GM23338 (cell line): ENCODE measurements at regions not wholly inside any gene's neighbourhood (a gene's known extent, or its start where the extent isn't known, plus 50 kb on each side); places are given as distances from the start of the nearest gene placed in this dataset.
"Not testable (repeated sequence)": the region's sequence is repeated elsewhere in the genome, so short reads cannot be mapped to it uniquely, and the experiment has no call there.

ENCODE experiments used
- ATAC-seq: fragments of 200-7000 bp; cut with Tn5 transposase; 3 replicates; pipeline ENCODE4 v1.9.1; 2020
- DNase-seq: peaks from one replicate; pipeline ENCODE4 v3.0.0-alpha.2; 2015; ENCODE audit warnings: low spot score
- H2AFZ ChIP-seq: fragments of 200-600 bp; sonication (generic); 2 replicates; pipeline ENCODE4 v1.8.0; 2016; ENCODE audit warnings: antibody characterized with exemption, mild to moderate bottlenecking, moderate library complexity
- H3F3A ChIP-seq: fragments of 200-600 bp; sonication (generic); replicated peaks from 2 replicates; pipeline ENCODE4 v1.8.0; 2017; ENCODE audit warnings: antibody characterized with exemption, mixed run types, low read depth
- H3K27ac ChIP-seq: fragments of 200-600 bp; sonication (generic); 2 replicates; pipeline ENCODE4 v1.6.1; 2016; ENCODE audit warnings: low read depth
- H3K27me3 ChIP-seq: fragments of 200-600 bp; sonication (generic); 2 replicates; pipeline ENCODE4 v1.8.0; 2016; ENCODE audit warnings: mild to moderate bottlenecking, mixed run types, moderate library complexity; ENCODE audit not compliant: insufficient read depth
- H3K36me3 ChIP-seq: fragments of 200-600 bp; sonication (generic); 2 replicates; pipeline ENCODE4 v1.8.0; 2016; ENCODE audit warnings: mild to moderate bottlenecking; ENCODE audit not compliant: insufficient read depth
- H3K4me1 ChIP-seq: fragments of 200-600 bp; sonication (generic); 2 replicates; pipeline ENCODE4 v1.8.0; 2016; ENCODE audit warnings: mild to moderate bottlenecking, moderate library complexity; ENCODE audit not compliant: insufficient read depth
- H3K4me2 ChIP-seq: fragments of 200-600 bp; sonication (generic); 2 replicates; pipeline ENCODE4 v1.7.1; 2017; ENCODE audit warnings: mixed run types
- H3K4me3 ChIP-seq: fragments of 200-600 bp; sonication (generic); 2 replicates; pipeline ENCODE4 v1.6.1; 2016; ENCODE audit warnings: mixed run types
- H3K79me2 ChIP-seq: fragments of 200-600 bp; sonication (generic); replicated peaks from 2 replicates; pipeline ENCODE4 v1.8.0; 2017; ENCODE audit warnings: mild to moderate bottlenecking; ENCODE audit not compliant: insufficient read depth
- H3K9me2 ChIP-seq: fragments of 200-600 bp; sonication (generic); 2 replicates; pipeline ENCODE4 v1.8.0; 2017; ENCODE audit not compliant: insufficient read depth
- H4K20me1 ChIP-seq: fragments of 200-600 bp; sonication (generic); replicated peaks from 2 replicates; pipeline ENCODE4 v1.8.0; 2017; ENCODE audit warnings: mild to moderate bottlenecking; ENCODE audit not compliant: insufficient read depth
- H3K27ac Mint-ChIP-seq: 2 replicates; pipeline ENCODE4 v1.8.0; 2020; ENCODE audit warnings: inconsistent platforms, mild to moderate bottlenecking, moderate library complexity, mixed read lengths
- H3K27me3 Mint-ChIP-seq: 3 replicates; pipeline ENCODE4 v1.8.0; 2022; ENCODE audit warnings: low read depth, mild to moderate bottlenecking, moderate library complexity, mixed read lengths, inconsistent platforms; ENCODE audit not compliant: insufficient read depth, poor library complexity
- H3K36me3 Mint-ChIP-seq: 3 replicates; pipeline ENCODE4 v1.8.0; 2021; ENCODE audit warnings: low read depth, mild to moderate bottlenecking, inconsistent platforms, moderate library complexity, mixed read lengths
- H3K4me1 Mint-ChIP-seq: 3 replicates; pipeline ENCODE4 v1.8.0; 2020; ENCODE audit warnings: mild to moderate bottlenecking, inconsistent platforms, mixed read lengths
- H3K4me3 Mint-ChIP-seq: 3 replicates; pipeline ENCODE4 v1.8.0; 2021; ENCODE audit warnings: moderate library complexity, mild to moderate bottlenecking, inconsistent platforms, mixed read lengths
- H3K9me3 Mint-ChIP-seq: 3 replicates; pipeline ENCODE4 v1.8.0; 2020; ENCODE audit warnings: moderate library complexity, mild to moderate bottlenecking, inconsistent platforms, mixed read lengths
- JUNB ChIP-seq: IDR thresholded peaks from one replicate; pipeline ENCODE4 v1.6.1; 2016; ENCODE audit warnings: antibody characterized with exemption; ENCODE audit not compliant: unreplicated experiment
- NANOG ChIP-seq: IDR thresholded peaks from 2 replicates; pipeline ENCODE4 v1.6.1; 2016; ENCODE audit warnings: antibody characterized with exemption, borderline replicate concordance
- POLR2AphosphoS5 ChIP-seq: IDR thresholded peaks from 2 replicates; pipeline ENCODE4 v1.6.1; 2016; ENCODE audit warnings: antibody characterized with exemption, low read depth
- STAT1 ChIP-seq: IDR thresholded peaks from one replicate; pipeline ENCODE4 v1.6.1; 2016; ENCODE audit warnings: antibody characterized with exemption; ENCODE audit not compliant: unreplicated experiment
- ZNF114 ChIP-seq: fragments of 250-450 bp; sonication (Bioruptor Pico); IDR thresholded peaks from 2 replicates; pipeline ENCODE4 v1.5.0; 2020; ENCODE audit warnings: mild to moderate bottlenecking, moderate library complexity

GRCh38 chr14:22358726-22359125 lies 230.3 kb downstream of the DAD1 start:
- H3K9me3 Mint-ChIP-seq, result no peaks in the 10 kb centered on the region
- no peak overlapping the region for H2AFZ ChIP-seq
- no peak overlapping the region for H3K4me2 ChIP-seq
- no peak overlapping the region for H3K27ac ChIP-seq
- no peak for ATAC-seq
- H3K4me3 ChIP-seq, result no peak overlapping the region
- H3K79me2 ChIP-seq, result no peaks in the 10 kb centered on the region
- TF ChIP-seq STAT1, result no peak
- TF ChIP-seq NANOG, result no peak
- no peaks in the 10 kb centered on the region for H3F3A ChIP-seq
- no peaks in the 10 kb centered on the region for H4K20me1 ChIP-seq
- no peaks in the 10 kb centered on the region for H3K36me3 Mint-ChIP-seq
- H3K4me1 ChIP-seq, result no peaks in the 10 kb centered on the region
- no peaks in the 10 kb centered on the region for H3K27me3 ChIP-seq
- DNase-seq, result no peak
- H3K9me2 ChIP-seq, result 0 out of 2 replicates have a peak, but pooled peaks cover 3% of the 10 kb centered on the region
- H3K27ac Mint-ChIP-seq, result no peak overlapping the region
- no peak overlapping the region for H3K4me3 Mint-ChIP-seq
- no peaks in the 10 kb centered on the region for H3K4me1 Mint-ChIP-seq
- no peaks in the 10 kb centered on the region for H3K36me3 ChIP-seq
- no peaks in the 10 kb centered on the region for H3K27me3 Mint-ChIP-seq

- H3K36me3 ChIP-seq, result peaks cover 12% of the 10 kb centered on the region; the same call in 1 of the 2 replicates
- H3K4me2 ChIP-seq, H3K27me3 Mint-ChIP-seq, H3K4me3 ChIP-seq, H3K27ac ChIP-seq, H4K20me1 ChIP-seq, ATAC-seq, H3K4me1 ChIP-seq, H3F3A ChIP-seq, H3K27me3 ChIP-seq, H2AFZ ChIP-seq, H3K4me1 Mint-ChIP-seq, H3K79me2 ChIP-seq, H3K27ac Mint-ChIP-seq, H3K4me3 Mint-ChIP-seq: not testable (repeated sequence)
- peaks cover 10% of the 10 kb centered on the region; the same call in 1 of the 2 replicates for H3K9me2 ChIP-seq
- Mint-ChIP-seq H3K36me3 (peaks cover 25% of the 10 kb centered on the region), H3K9me3 (peaks cover 37% of the 10 kb centered on the region)
- peak; percentile 5 for DNase-seq
Observed at GRCh38 chr14:22349281-22349680, 239.7 kb downstream of the DAD1 start.

- TF ChIP-seq ZNF114 (CRISPR knock-in tag) (no peak), POLR2AphosphoS5 (no peak), STAT1 (no peak), JUNB (no peak)
- Mint-ChIP-seq H3K27ac (no peak overlapping the region), H3K4me3 (no peak overlapping the region), H3K36me3 (peaks cover 31% of the 10 kb centered on the region), H3K9me3 (peaks cover 44% of the 10 kb centered on the region), H3K4me1 (peaks cover 6% of the 10 kb centered on the region; the same call in 2 of the 3 replicates), H3K27me3 (no peaks in the 10 kb centered on the region)
- Histone ChIP-seq H3K27me3 (no peaks in the 10 kb centered on the region), H3K4me2 (no peak overlapping the region), H3K4me1 (no peaks in the 10 kb centered on the region), H3K9me2 (peaks cover 10% of the 10 kb centered on the region; the same call in 1 of the 2 replicates), H2AFZ (no peak overlapping the region), H3K27ac (no peak overlapping the region), H3K79me2 (no peaks in the 10 kb centered on the region), H3F3A (no peaks in the 10 kb centered on the region), H3K36me3 (peaks cover 12% of the 10 kb centered on the region; the same call in 1 of the 2 replicates), H4K20me1 (no peaks in the 10 kb centered on the region), H3K4me3 (no peak overlapping the region)
- DNase-seq (no peak), ATAC-seq (no peak)
Observed at GRCh38 chr14:22344673-22345072, 244.4 kb downstream of the DAD1 start.

DNA sequence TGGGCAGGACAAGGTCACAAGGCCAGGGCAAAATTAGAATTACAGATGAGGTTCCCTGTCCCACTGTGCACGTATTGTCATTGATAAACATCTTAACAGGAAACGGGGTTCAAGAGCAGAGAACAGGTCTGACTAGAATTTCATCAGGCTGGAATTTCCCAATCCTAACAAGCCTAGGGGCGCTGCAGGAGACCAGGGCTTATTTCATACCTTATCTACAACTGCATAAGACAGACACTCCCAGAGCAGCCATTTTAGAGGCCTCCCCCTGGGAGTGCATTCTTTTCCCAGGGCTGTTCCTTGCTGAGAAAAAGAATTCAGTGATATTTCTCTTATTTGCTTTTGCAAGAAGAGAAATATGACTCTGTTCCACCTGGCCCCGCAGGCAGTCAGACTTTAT lies 244.8 kb downstream of the DAD1 start:
- not testable (repeated sequence) for H3K9me2 ChIP-seq, H3K79me2 ChIP-seq, H3K27me3 ChIP-seq, H3K27ac Mint-ChIP-seq, H3K27me3 Mint-ChIP-seq, H3K4me3 Mint-ChIP-seq, H3F3A ChIP-seq, H3K4me2 ChIP-seq, H3K4me1 ChIP-seq, H4K20me1 ChIP-seq, H3K4me1 Mint-ChIP-seq, H3K27ac ChIP-seq, H2AFZ ChIP-seq, H3K4me3 ChIP-seq, ATAC-seq
- peaks cover 44% of the 10 kb centered on the region for H3K9me3 Mint-ChIP-seq
- peak; percentile 40 for DNase-seq
- H3K36me3 Mint-ChIP-seq, result peaks cover 28% of the 10 kb centered on the region
- peaks cover 12% of the 10 kb centered on the region; the same call in 1 of the 2 replicates for H3K36me3 ChIP-seq
